OCI-LY1 (cell line): ENCODE measurements at regions not wholly inside any gene's neighbourhood (a gene's known extent, or its start where the extent isn't known, plus 50 kb on each side); places are given as distances from the start of the nearest gene placed in this dataset.
A peak's percentile ranks its signal among the peaks of the same experiment; 100 is the strongest.

Source experiments
- H2AFZ ChIP-seq: fragments of 200-600 bp; sonication (generic), shearing (Covaris generic); 2 replicates; pipeline ENCODE4 v1.6.0; 2014; ENCODE audit warnings: antibody characterized with exemption, mild to moderate bottlenecking, low read length
- H3F3A ChIP-seq: fragments of 200-600 bp; sonication (generic), shearing (Covaris generic); 2 replicates; pipeline ENCODE4 v1.6.0; 2014; ENCODE audit warnings: mild to moderate bottlenecking, antibody characterized with exemption, low read length, moderate library complexity; ENCODE audit not compliant: insufficient read depth
- H3K27ac ChIP-seq: fragments of 200-600 bp; sonication (generic); 2 replicates; pipeline ENCODE4 v1.5.1; 2014; ENCODE audit warnings: low read length, mixed run types, mild to moderate bottlenecking, low read depth; ENCODE audit not compliant: poor library complexity, severe bottlenecking
- H3K27me3 ChIP-seq: fragments of 200-600 bp; sonication (generic); 2 replicates; pipeline ENCODE4 v1.6.0; 2014; ENCODE audit warnings: antibody characterized with exemption, mild to moderate bottlenecking, low read length, moderate library complexity; ENCODE audit not compliant: insufficient read depth
- H3K36me3 ChIP-seq: fragments of 200-600 bp; sonication (generic); 2 replicates; pipeline ENCODE4 v1.6.1; 2014; ENCODE audit warnings: mild to moderate bottlenecking, antibody characterized with exemption, low read length, moderate library complexity, mixed read lengths; ENCODE audit not compliant: insufficient read depth
- H3K4me1 ChIP-seq: fragments of 200-600 bp; sonication (generic); 2 replicates; pipeline ENCODE4 v1.5.1; 2014; ENCODE audit warnings: mild to moderate bottlenecking, low read length, moderate library complexity; ENCODE audit not compliant: insufficient read depth, severe bottlenecking
- H3K4me2 ChIP-seq: fragments of 200-600 bp; sonication (generic), shearing (Covaris generic); 2 replicates; pipeline ENCODE4 v1.6.1; 2014; ENCODE audit warnings: low read length
- H3K4me3 ChIP-seq: fragments of 200-600 bp; sonication (generic); 2 replicates; pipeline ENCODE4 v1.5.1; 2014; ENCODE audit warnings: low read length, low read depth, mild to moderate bottlenecking, mixed read lengths; ENCODE audit not compliant: poor library complexity, severe bottlenecking
- H3K79me2 ChIP-seq: fragments of 200-600 bp; shearing (Covaris generic); 2 replicates; pipeline ENCODE4 v1.6.1; 2016; ENCODE audit warnings: mixed run types, low read length, mixed read lengths; ENCODE audit not compliant: insufficient read depth
- H3K9ac ChIP-seq: fragments of 200-600 bp; sonication (generic), shearing (Covaris generic); 2 replicates; pipeline ENCODE4 v1.6.1; 2014; ENCODE audit warnings: mild to moderate bottlenecking, low read length, mixed read lengths
- H3K9me2 ChIP-seq: fragments of 200-600 bp; sonication (generic), shearing (Covaris generic); 2 replicates; pipeline ENCODE4 v1.6.1; 2014; ENCODE audit warnings: low read depth, mild to moderate bottlenecking, low read length, mixed read lengths
- H3K9me3 ChIP-seq: fragments of 200-600 bp; shearing (Covaris generic); 2 replicates; pipeline ENCODE4 v1.6.1; 2014; ENCODE audit warnings: low read length, mixed read lengths
- H4K20me1 ChIP-seq: fragments of 200-600 bp; sonication (generic), shearing (Covaris generic); 2 replicates; pipeline ENCODE4 v1.6.0; 2016; ENCODE audit warnings: mild to moderate bottlenecking, low read length; ENCODE audit not compliant: insufficient read depth
- CTCF ChIP-seq: fragments of 200-600 bp; sonication (generic), shearing (Covaris generic); IDR thresholded peaks from 2 replicates; pipeline ENCODE4 v1.5.1; 2017; ENCODE audit warnings: mild to moderate bottlenecking, antibody characterized with exemption, low read length, moderate library complexity, mixed read lengths
- EZH2 ChIP-seq: fragments of 200-600 bp; sonication (generic), shearing (Covaris generic); IDR thresholded peaks from 2 replicates; pipeline ENCODE4 v1.8.0; 2017; ENCODE audit warnings: borderline replicate concordance, mixed run types, mild to moderate bottlenecking, antibody characterized with exemption, low read length, moderate library complexity, mixed read lengths

- H3K9me3 ChIP-seq, result no peaks in the 10 kb centered on the region
- peaks cover 92% of the 10 kb centered on the region for H3K4me1 ChIP-seq
- H2AFZ ChIP-seq, result no peak overlapping the region
- H4K20me1 ChIP-seq, result no peaks in the 10 kb centered on the region
- no peak overlapping the region for H3K4me3 ChIP-seq
- H3K27me3 ChIP-seq, result no peaks in the 10 kb centered on the region
- no peaks in the 10 kb centered on the region for H3K9me2 ChIP-seq
- peak overlapping the region; percentile 52 for H3K9ac ChIP-seq
- no peaks in the 10 kb centered on the region for H3K36me3 ChIP-seq
- H3K79me2 ChIP-seq, result no peaks in the 10 kb centered on the region
- H3F3A ChIP-seq, result peaks cover 5% of the 10 kb centered on the region; the same call in 1 of the 2 replicates
- H3K4me2 ChIP-seq, result peak overlapping the region; percentile 13; the same call in 1 of the 2 replicates
- TF ChIP-seq CTCF, result no peak
- TF ChIP-seq EZH2, result no peak
- H3K27ac ChIP-seq, result peak overlapping the region; percentile 99
Observed at GRCh38 chr22:22951035-22951434, 63.4 kb downstream of the IGLL5 start.

GRCh38 chr22:22952531-22953280, 65.1 kb downstream of the IGLL5 start:
- H3K9ac ChIP-seq, result peak overlapping the region; percentile 65
- H3K79me2 ChIP-seq, result no peaks in the 10 kb centered on the region
- peak overlapping the region; percentile 99 for H3K27ac ChIP-seq
- H3K9me2 ChIP-seq, result no peaks in the 10 kb centered on the region
- H3K4me1 ChIP-seq, result peaks cover 76% of the 10 kb centered on the region
- peak overlapping the region; percentile 40 for H3K4me3 ChIP-seq
- H4K20me1 ChIP-seq, result no peaks in the 10 kb centered on the region
- TF ChIP-seq CTCF, result no peak
- no peak for TF ChIP-seq EZH2
- H3K27me3 ChIP-seq, result no peaks in the 10 kb centered on the region
- H3K4me2 ChIP-seq, result peak overlapping the region; percentile 51
- peaks cover 5% of the 10 kb centered on the region; the same call in 1 of the 2 replicates for H3F3A ChIP-seq
- no peaks in the 10 kb centered on the region for H3K36me3 ChIP-seq
- no peaks in the 10 kb centered on the region for H3K9me3 ChIP-seq
- no peak overlapping the region for H2AFZ ChIP-seq

GRCh38 chr22:22953791-22954190, 66.2 kb downstream of the IGLL5 start:
- Histone ChIP-seq H3K79me2 (no peaks in the 10 kb centered on the region), H3K4me3 (peak overlapping the region; percentile 25), H3K9ac (peak overlapping the region; percentile 67), H3K36me3 (no peaks in the 10 kb centered on the region), H3K9me2 (no peaks in the 10 kb centered on the region), H3K4me2 (peak overlapping the region; percentile 55), H3K9me3 (no peaks in the 10 kb centered on the region), H3K27me3 (no peaks in the 10 kb centered on the region), H4K20me1 (no peaks in the 10 kb centered on the region), H2AFZ (no peak overlapping the region), H3K4me1 (peaks cover 69% of the 10 kb centered on the region), H3F3A (peaks cover 5% of the 10 kb centered on the region; the same call in 1 of the 2 replicates), H3K27ac (peak overlapping the region; percentile 99)
- TF ChIP-seq CTCF (no peak), EZH2 (no peak)
